GM03348 (cell line): ENCODE measurements at regions not wholly inside any gene's neighbourhood (a gene's known extent, or its start where the extent isn't known, plus 50 kb on each side); places are given as distances from the start of the nearest gene placed in this dataset.

Experiments
- DNase-seq: peaks from one replicate; pipeline ENCODE4 v3.0.0; 2012; ENCODE audit warnings: low spot score

DNA sequence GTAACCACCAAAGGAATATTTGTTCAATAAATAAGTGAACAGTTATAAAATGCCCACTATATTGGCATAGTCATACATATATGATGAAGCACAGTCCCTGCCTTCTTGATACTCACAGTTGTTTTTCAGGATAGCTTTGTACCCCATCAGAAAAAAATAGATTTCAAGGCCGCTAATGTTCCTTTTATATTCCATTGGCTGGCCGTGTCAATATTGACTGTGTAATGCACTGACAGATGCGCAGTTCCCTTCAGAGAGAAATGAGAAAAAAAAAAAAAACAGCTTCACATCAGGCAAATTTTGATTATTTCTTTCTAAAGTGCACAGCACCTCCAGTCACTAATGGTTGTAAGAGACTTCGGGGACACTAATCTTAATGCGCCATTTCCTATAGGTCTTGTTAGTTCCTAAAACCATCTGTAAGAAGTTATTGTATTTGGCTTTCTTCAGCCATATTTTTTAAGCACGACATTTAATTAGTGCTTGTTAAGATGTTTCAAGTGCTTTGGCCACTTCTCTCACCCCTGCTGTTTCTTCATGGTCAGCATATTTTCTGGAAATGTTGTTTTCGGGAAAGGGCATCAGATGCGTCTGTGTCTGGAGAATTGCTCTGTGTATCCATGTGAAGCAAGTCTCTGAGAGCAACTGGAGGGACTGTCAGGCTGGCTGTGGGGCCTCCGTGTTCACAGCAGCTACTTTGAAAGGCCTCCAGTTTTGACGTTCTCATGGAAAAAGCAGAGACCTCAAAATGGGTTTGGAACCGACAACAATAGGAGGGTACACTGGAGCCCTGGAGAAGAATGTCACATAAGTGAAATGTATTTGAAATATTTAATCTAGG lies 378.3 kb downstream of the MTX2 start:
- DNase-seq = no peak

DNA sequence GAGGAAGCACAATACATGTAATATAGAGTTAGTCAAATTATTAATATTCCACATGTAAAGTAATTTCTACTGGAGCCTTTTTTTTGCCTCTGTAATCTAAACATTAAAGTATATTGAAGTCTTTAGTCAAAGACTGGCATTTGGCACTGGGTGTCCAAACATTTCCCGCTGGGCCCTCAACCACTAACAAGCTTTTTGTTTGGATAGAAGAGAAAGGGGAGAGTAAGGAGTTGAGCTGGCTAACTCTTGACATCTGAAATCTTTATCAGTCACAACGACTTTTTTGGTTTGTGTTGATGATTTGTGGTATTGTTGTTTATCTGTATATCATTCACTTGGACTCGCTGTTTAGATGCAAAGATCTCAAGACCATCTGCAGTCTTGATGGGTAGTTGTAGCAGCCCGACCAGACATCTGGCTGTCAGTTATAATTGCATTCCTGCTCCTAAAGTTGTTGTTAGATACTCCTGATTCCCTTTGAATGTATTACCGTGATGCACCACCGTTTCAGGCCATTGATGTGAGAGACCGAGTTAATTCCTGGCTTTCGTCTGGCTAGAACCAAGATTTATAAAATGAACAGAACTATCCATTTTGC lies 379.6 kb downstream of the MTX2 start:
- no peak for DNase-seq

DNA sequence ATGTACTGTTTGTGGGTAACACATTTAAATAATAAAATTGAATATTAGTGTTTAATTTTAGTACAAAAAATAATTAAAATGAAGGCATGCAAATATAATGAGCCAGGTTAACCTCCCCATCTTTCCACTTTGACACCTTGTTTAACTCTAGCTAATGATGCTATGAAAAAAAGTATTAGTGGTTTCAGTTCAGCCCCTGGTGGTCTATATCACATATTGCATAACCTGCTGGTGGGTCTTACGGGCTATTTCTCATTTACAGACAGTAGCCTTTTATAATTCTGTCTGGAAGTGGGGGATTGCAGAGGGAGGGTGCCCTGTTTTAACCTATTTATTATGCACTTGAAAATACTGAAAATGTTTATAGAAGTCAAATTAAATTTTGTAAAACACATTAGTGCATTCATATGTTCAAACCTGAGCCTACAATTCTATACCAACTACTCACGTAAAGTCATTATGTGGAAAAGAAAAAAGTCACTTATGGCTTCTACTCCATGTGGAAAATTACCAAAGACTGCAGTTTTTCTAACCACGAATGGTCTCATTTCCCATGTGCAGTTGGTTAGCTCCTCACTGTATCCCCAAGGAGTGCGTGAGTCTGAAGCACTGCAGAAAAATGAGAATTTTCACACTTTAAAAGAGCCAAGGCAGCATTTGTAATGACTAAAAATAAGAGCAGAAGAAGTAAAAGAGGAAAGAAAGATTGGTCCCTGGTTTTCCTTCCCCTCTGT lies 381.0 kb downstream of the MTX2 start:
- no peak for DNase-seq

DNA sequence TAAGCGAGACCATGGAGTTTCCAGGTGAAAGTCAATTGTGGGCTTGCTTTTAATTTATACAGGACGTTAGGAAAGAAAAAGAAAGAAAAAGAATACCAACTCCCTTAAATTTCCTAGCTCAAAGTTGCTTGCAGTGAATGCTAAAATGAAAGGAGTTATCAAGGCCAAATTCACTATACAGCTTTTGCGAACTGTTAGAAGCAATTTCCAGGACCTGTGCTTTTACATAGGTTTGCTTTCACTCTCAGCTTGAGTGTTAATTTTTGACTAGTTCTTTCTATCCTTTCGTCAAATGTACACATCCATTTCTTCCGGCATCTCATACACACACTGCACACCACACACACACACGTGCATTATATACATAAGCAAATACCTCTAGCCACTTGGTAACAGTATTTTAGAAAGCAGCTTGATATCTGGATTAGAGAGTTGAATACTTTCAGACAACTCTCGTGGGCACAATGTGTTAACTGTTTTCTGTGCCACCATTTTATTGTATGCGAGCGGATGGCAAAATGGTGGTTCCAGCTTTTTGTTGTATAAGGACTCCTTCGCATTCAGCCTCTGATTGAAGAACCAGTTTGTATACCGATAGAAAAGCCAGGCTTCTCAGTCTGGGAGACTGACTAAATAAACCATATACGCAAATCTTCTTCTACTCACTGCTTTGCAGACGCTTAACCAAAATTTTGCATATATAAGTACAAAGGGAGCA lies 381.8 kb downstream of the MTX2 start:
- no peak for DNase-seq

DNA sequence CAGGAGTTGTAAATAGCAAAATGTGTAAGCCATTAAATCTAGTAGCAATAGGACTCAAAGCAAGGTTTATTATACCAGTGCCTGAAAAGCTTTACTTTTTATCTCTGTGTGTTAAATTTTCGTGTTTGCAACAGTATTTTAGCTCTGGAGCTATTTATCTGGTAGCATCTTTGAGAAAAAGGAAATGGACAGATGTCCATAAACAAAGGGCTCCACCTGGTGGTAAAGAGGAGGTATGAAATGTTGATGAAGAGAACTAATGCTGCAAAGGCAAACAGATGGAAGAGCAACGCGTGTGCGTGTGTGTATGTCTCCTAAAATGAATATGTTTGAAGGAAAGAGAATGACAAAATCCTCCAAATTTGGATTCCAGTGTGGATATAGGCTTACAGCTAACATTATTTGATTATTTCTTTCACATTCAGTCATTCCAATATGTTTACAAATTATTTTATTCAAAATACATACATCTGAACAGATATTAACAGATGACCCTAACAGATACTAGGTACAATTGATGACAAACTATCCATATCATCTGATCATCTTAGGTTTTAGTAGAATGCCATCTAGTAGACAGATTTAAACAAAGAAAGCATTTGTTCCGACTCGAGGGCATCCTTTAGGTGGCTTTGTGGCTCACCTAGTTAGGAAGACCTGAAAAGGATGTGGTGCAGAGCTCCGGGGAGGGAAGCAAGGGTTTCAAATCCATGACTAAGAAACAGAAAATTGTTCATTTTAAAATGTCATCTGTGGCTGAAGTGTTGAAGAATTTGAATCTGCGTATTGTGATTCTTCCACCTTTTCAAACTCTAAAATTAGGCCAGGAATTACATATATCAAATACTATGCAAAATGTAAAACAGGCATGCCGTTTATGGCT lies 383.3 kb downstream of the MTX2 start:
- peak; percentile 60 for DNase-seq

DNA sequence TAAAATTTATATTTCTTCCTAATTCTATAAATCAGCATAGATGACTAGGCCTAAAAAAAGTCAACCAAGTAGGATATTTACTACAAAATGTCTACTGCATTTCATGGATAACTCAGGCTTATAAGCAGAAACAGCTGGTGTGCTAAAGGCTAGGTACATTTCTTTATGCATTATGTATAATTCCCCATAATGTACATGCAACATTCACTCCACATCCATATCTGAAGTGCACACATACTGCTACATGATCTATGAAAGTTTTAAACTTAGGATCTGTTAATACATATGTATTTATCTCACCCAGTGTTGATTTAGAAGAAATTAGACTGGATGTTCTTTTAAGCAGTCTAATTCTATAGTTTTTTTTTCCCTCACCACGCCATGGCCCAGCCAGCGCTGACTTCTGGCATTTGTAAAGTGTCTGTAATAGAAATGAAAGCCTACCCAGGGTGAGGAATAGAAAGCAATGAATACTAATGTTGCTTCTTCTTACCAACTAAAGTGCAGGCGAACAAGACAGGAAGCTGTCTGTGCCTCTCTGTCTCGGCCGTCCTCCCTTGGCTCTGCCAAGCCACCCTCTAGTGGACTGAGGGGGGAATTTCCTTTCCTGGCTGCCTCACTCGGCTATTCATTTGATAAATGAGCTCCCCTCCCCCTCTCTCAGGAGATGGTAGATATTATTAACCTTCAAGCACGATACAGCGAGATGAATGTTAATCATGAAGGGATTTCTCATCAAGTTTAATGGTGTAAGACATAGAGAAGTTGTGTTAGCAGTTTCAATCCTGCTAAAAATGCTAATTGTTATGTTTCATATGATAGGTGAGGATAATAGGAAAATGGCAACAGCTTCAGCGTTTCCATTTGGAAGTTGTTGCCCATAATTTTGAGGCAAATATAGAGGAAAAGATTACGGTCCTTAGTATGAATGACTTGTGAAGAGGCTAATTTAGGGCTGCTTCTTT lies 384.5 kb downstream of the MTX2 start:
- peak; percentile 76 for DNase-seq

DNA sequence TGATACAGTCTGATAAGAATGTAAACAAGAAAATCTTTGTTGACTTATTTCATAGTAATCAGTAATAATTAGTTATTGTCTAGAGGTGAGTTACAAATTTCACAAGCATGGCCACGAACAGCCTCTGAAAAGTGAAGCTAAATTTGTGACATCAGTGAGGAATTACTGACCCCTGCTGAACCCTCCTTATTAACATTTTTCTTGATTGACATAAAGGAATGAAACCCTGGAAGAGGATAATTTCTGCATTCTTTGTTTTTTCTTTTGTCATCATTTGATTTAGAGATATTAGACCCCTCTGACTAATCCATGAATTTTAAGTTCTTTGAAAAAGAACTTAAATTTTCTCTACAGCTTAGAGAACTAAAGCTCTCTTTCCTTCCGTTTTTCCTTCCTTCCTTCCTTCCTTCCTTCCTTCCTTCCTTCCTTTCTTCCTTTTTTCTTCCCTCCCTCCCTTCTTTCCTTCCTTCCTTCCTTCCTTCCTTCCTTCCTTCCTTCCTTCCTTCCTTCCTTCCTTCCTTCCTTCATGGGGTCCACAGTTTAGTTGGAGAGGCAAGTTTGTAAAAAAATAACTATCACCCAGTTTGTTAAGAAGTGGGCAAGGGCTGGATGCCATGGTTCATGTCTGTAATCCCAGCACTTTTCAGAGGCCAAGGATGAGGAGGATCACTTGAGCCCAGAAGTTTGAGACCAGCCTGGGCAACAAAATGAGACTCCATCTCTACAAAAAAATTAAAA lies 387.0 kb downstream of the MTX2 start:
- DNase-seq = no peak

DNA sequence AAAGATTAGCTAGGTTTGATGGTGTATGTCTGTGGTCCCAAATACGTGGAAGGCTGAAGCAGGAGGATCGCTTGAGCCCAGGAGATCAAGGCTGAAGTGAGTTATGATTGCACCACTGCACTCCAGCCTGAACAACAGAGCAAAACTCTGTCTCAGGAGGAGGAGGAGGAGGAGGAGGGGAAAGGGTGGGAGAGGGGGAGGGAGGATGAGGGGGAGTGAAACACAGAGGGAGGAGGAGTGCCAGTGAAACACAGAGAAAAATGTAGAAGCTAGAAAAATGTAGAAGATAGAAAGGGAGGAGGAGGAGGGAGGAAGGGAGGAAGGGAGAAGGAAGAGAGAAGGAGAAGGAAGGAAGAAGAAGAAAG lies 387.5 kb downstream of the MTX2 start:
- DNase-seq = no peak

DNA sequence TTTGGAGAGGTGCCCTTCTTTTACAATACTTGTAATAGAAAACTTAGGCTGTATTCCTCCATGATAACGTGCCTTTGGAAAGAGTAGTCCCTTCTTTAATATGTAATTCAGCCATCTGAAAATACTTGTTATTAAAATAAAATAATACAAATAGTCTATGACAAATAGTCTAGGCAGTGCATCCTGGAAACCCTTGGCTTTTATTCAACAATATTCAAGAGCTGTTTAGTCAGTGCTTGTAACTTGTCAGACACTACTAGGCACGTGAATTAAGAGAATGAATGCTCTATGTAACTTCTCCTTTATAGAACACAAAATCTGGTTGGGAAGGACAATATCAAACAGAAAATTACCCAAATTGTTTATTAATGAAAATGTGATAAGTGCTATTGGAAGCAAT lies 388.2 kb downstream of the MTX2 start:
- DNase-seq = no peak

DNA sequence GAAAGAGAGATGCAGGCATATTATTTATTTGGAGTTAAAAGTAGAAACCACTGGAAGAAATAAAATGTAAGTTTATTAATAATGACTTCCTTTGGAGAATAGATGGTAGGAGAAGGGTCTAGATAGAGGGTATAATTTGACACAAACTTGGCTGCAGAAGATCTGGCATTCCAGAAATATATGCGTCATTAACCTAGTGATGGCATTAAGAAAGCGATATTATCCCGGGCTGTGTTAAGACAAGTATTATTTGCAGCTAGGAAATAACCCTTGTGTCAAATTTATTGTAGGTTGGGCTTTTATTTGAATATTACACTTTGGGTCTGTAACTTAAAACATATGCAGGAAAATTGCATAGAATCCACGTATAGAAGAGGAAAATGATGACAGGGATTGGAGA lies 389.5 kb downstream of the MTX2 start:
- no peak for DNase-seq

DNA sequence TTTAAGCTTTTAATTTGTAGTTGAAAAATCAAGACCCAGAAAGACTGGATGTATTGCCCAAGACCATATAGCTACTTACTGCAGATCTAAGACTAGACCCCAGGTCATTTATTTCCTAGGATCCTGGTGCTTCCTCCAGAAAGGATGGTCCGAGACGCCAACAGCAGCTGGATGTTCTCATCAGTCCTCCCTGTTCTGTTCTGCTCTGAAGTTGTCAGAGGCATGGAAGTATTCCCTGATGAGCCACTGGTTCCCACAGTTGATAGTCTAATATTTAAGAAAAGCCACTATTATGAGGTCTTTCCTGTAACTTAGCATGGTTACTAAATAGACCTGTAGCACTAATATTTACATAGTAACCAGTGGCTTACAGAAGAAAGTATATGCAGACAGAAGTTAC lies 393.5 kb downstream of the MTX2 start:
- no peak for DNase-seq

DNA sequence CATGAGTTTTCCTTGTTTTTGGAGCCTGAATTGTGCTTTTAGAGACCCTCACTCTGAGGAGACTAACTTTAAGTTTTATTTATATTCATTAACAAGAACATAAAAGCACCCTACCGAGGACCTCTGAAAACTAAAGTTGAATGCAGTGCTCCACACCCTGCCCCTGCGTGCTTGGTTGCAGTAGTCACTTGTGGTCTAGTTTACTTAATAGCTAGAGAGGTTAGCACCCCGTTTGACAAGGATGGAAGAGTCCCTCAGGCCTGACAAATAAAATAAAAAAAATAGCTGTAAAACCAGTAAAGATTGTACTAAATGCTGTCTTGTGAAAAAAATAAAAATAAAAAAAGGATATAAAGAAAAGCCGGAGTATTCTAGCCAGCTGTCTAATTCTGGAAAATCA lies 395.2 kb downstream of the MTX2 start:
- no peak for DNase-seq

DNA sequence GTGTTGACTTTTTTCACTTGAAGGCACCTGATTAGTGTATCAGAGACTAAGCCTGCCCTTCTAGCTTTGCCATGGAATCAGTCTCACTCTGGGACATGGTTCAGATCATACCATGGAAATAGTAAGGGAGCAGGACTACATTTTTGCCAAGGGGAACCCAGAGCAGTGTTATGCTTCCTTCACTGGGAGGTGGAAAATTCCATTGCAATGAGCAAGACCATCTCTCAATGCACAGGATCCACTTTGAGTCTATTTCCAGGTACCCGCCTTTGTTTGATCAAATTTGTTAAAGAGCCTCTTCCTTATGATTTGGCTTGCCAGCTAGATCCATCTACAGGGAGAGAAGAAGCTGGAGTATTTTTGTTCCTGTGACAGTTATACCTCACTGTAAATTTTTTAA lies 395.8 kb downstream of the MTX2 start:
- no peak for DNase-seq

DNA sequence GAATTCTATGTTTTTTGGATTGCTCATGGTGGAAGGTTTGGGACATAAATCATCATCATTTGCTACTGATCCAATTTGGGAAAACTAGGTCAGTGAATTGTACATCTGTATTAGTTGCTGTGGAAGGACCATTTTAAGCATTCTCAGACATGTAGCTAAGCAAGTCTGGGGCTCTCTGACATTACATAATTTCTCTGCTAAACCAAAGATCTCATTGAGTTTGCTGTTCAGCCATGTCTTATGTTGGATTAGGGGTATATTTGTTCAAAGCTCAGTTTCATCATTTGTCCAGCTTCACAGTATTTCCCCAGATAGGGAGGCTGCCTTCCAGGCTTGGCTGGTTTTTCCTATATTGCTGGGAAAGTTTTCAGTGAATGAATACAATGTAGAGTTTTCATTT lies 399.7 kb downstream of the MTX2 start:
- peak; percentile 31 for DNase-seq

DNA sequence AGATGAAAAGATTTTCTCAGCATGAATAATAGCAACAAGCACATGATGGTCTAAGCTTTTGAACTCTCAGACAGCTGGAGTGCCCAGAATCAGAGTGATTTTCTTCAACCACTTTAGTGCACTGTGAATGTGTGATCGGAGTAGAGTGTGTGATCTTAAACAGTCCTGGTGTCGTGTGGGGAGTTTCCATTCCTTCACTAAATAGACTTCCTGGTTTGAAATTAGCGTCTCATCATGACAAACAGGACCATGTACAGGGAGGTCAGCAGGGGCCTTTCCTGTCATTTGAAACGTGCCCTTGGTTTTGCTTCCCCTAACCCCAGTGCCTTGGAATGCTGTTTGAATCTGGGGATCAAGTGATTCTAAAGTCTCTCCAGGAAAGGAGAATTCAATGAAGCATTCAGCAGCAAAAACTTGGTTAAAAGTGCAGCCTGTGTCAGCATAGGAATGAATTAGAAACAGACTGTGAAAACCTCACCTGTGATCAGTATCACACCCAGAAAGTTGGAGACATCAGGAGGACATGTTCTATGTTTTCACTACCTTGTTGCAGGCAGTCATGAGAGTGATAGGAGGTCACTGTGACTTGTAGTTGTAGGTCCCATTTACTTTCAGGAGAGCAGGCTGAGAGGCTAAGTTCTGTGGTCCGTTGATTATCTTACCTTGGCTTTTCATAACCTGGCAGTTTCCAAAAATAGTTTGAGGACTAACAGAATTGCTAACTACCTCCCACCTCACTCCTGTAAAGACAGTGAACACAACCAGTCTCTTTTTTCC lies 400.3 kb downstream of the MTX2 start:
- DNase-seq = no peak

DNA sequence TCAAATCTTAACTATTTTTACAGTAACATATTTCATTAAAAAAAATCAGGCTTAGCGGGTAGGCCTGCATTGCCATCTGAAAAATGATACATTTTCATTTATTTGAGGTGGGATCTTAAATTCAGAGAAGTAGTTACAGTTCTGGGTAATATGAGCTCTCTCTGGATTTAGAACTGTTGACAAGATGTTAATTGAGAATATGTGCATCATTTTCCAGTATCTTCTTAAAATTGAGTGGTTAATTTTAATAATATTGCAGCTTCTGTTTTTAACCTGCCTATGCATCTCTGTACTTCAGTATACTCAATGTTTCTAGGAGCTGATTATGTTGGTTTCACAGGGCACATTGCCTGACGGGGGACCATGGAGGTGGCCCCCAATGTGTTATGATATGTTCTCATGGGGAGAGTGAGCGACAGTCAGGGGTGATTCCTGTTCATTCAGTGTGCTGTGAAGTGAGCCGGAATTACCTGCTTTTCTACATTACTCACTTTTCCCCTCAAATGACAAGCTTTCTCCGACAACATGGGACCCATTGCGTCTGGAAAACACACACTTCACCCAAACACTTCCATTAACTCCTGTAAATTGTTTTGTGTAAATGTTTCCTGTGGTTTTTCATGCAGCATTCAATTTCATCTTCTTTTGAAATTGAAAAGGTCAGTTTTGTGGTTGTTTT lies 406.2 kb downstream of the MTX2 start:
- no peak for DNase-seq

DNA sequence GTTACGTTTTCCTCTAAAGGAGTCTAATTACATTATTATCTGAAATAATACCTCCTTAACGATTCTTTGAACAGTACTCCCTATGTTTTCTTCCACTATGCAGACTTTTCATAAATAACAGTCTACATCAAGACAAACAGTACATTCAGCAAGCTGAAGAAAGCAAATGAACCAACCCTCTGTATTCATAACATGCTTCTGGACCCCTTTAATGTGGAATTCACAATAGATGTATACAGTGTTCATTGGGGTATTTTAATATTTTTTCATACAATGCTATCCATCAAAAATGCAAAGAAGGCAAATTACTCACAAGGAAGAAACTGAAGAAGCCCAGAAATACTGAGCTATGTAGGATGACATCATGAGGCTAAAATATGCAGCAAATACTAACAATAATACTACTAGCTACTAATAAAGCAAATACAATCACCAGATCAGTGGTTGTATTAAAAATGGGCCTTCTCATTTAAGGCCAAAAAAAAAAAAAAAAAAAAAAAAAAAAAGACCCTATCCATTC lies 408.6 kb downstream of the MTX2 start:
- no peak for DNase-seq

DNA sequence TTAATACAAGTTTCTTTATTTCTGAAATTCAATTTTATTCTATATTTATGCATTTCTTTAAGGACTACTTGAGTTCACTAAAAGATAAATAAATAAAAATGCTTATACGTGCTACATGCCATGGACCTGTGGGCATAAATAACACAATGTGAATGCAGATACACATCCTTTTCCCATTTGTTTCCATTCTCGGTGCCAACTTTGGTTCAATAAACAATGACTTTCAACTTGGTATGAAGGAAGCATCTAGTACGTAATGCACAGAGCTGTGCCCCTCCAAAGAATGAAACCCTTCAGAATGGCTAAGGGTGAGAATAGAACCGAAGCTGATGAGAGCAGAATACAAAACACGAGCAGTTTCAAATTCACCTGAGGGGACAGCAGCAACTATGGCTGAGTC lies 409.3 kb downstream of the MTX2 start:
- DNase-seq = no peak
